ENCODE measurements at regions not wholly inside any gene's neighbourhood (a gene's known extent, or its start where the extent isn't known, plus 50 kb on each side); places are given as distances from the start of the nearest gene placed in this dataset.

GRCh38 chr2:236369661-236370062, 105.5 kb upstream of the ASB18 start:
- 38 to 45% methylated on average over 14 of the region's 14 CpGs for WGBS, 2 donors
- ATAC-seq (no peak), DNase-seq (peak in 2 of 4 donors; percentile 34 to 45)
- Histone ChIP-seq H3K9me3 (no peaks in the 10 kb centered on the region), H3K4me3 (no peak overlapping the region), H3K27ac (no peak overlapping the region), H3K27me3 (no peaks in the 10 kb centered on the region), H3K36me3 (replicated peaks in 1 of 2; ENCODE audit: insufficient read depth in 1 of 2, low read depth in 2 of 2) (no peaks in the 10 kb centered on the region), H3K4me1 (peaks cover 4% of the 10 kb centered on the region)
- no peak for TF ChIP-seq CTCF (IDR thresholded peaks at IDR 0.05)
- no peak for TF ChIP-seq POLR2A (IDR thresholded peaks at IDR 0.05)
- intact Hi-C loops (cut with DNase I) = no loop called here

- no peak overlapping the region for H3K27ac ChIP-seq
- DNase-seq = no peak
- intact Hi-C loops (cut with DNase I) = no loop called here
- no peaks in the 10 kb centered on the region for H3K9me3 ChIP-seq
- H3K4me3 ChIP-seq = no peak overlapping the region
- H3K36me3 ChIP-seq (replicated peaks in 1 of 2; ENCODE audit: insufficient read depth in 1 of 2, low read depth in 2 of 2) = no peaks in the 10 kb centered on the region
- ATAC-seq = no peak
- TF ChIP-seq POLR2A (IDR thresholded peaks at IDR 0.05) (no peak), CTCF (IDR thresholded peaks at IDR 0.05) (no peak)
- H3K4me1 ChIP-seq = peaks cover 4% of the 10 kb centered on the region
- WGBS, 2 donors = 68 to 73% methylated on average over 10 of the region's 10 CpGs
- H3K27me3 ChIP-seq = no peaks in the 10 kb centered on the region
Measured at GRCh38 chr2:236370847-236371409, 106.7 kb upstream of the ASB18 start.

- DNase-seq (no peak), ATAC-seq (no peak)
- Histone ChIP-seq H3K4me3 (no peak overlapping the region), H3K36me3 (replicated peaks in 1 of 2; ENCODE audit: insufficient read depth in 1 of 2, low read depth in 2 of 2) (no peaks in the 10 kb centered on the region), H3K27ac (no peak overlapping the region), H3K9me3 (no peaks in the 10 kb centered on the region), H3K27me3 (no peaks in the 10 kb centered on the region), H3K4me1 (no peaks in the 10 kb centered on the region)
- intact Hi-C loops (cut with DNase I) = no loop called here
- 76 to 79% methylated on average over 5 of the region's 5 CpGs for WGBS, 2 donors
- TF ChIP-seq CTCF (IDR thresholded peaks at IDR 0.05) (no peak), POLR2A (IDR thresholded peaks at IDR 0.05) (no peak)
Measured at GRCh38 chr2:236375973-236376476, 111.8 kb upstream of the ASB18 start.

DNA sequence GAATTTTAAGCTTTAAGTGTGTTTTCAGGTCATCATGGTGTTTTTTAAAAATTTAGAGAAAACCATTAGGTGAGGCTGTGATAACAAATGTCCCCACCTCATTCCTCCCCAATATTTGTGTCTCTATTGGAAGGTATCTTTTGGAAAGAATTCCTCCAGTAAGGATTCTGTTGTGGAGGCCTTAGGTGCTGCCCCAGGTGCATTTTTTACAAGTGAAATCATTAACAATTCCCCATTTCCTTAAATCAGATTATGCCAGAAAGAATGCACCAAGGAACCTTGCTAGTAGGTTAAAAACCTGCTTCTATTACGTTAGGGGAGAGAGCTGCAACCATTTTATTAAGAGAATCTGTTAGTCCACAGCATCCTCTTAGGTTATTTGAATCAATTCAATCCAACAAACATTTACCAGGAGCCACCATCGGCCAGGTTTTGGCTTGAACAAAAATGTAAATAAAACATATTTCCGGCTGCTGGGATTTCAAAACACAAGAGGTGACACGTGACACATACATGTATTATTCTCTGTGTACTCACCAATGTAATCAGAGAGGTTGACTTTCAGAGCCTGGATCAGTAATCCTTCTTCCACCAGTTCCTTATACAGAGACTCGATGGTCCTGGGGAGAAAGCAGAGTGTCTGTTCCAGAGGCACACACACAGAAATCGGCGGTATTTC, 112.5 kb upstream of the ASB18 start:
- Histone ChIP-seq H3K4me3 (no peak overlapping the region), H3K27me3 (no peaks in the 10 kb centered on the region), H3K4me1 (no peaks in the 10 kb centered on the region), H3K36me3 (replicated peaks in 1 of 2; ENCODE audit: insufficient read depth in 1 of 2, low read depth in 2 of 2) (no peaks in the 10 kb centered on the region), H3K27ac (no peak overlapping the region), H3K9me3 (no peaks in the 10 kb centered on the region)
- 53 to 60% methylated on average over 7 of the region's 7 CpGs for WGBS, 2 donors
- TF ChIP-seq CTCF (IDR thresholded peaks at IDR 0.05) (no peak), POLR2A (IDR thresholded peaks at IDR 0.05) (no peak)
- intact Hi-C loops (cut with DNase I) = no loop called here
- DNase-seq (no peak), ATAC-seq (no peak)

All from body of pancreas (tissue), 4 donors.